T-cell (primary cell): ENCODE measurements at regions not wholly inside any gene's neighbourhood (a gene's known extent, or its start where the extent isn't known, plus 50 kb on each side); places are given as distances from the start of the nearest gene placed in this dataset.

Experiments used
- ATAC-seq, 4 experiments: fragments of 200-7000 bp in 3 of 4; fragments of 150-1000 bp in 1 of 4; cut with Tn5 transposase; replicated peaks in 1 of 4; 1 replicate in 3 of 4; 2 replicates in 1 of 4; pipeline ENCODE4 v1.10.0; 2021; ENCODE audit warnings: moderate library complexity in 3 of 4, mild to moderate bottlenecking in 2 of 4, moderate number of reproducible peaks in 1 of 4
- CTCF ChIA-PET, 2 donors: fragments of 300-600 bp; sonication (Branson Sonifier 250); formaldehyde crosslinking; loops; one replicate each; lab custom pipeline; 2022; ENCODE audit warnings: antibody characterized with exemption in 2 of 2; lab: Charles Lee
- POLR2A ChIA-PET, 2 donors: fragments of 300-600 bp; sonication (Branson Sonifier 250); formaldehyde crosslinking; loops; one replicate each; lab custom pipeline; 2022; ENCODE audit warnings: antibody characterized with exemption in 2 of 2; lab: Charles Lee
- DNase-seq, 35 experiments: peaks; one replicate each; pipeline versions ENCODE4 v3.0.0 to v3.0.0-alpha.2; 2013 to 2023
- H3K27ac ChIP-seq: one replicate; pipeline ENCODE4 v1.5.1; 2013; ENCODE audit warnings: low read length
- H3K27me3 ChIP-seq, 2 experiments: replicated peaks in 1 of 2; 1 replicate in 1 of 2; 2 replicates in 1 of 2; pipeline versions ENCODE4 v1.6.1 to v1.7.0; 2013; ENCODE audit warnings: low read length in 1 of 2, mixed read lengths in 1 of 2; ENCODE audit not compliant: control insufficient read depth in 2 of 2, insufficient read depth in 2 of 2; ENCODE audit errors: extremely low read depth in 1 of 2
- H3K36me3 ChIP-seq, 2 donors: 1 replicate in 1 of 2; 2 replicates in 1 of 2; pipeline versions ENCODE4 v1.6.1 to v1.7.0; 2013; ENCODE audit warnings: low read length in 1 of 2; ENCODE audit not compliant: control insufficient read depth in 2 of 2, insufficient read depth in 1 of 2; ENCODE audit errors: extremely low read depth in 1 of 2
- H3K4me1 ChIP-seq, 2 experiments: 1 replicate in 1 of 2; 2 replicates in 1 of 2; pipeline versions ENCODE4 v1.6.1 to v1.7.0; 2013; ENCODE audit warnings: low read length in 2 of 2, mixed read lengths in 1 of 2; ENCODE audit not compliant: insufficient read depth in 2 of 2, control insufficient read depth in 1 of 2; ENCODE audit errors: extremely low read depth in 1 of 2
- H3K4me3 ChIP-seq, 2 donors: 1 replicate in 1 of 2; 2 replicates in 1 of 2; pipeline versions ENCODE4 v1.5.1 to v1.7.0; 2013; ENCODE audit warnings: mild to moderate bottlenecking in 2 of 2, low read length in 1 of 2, moderate library complexity in 1 of 2; ENCODE audit not compliant: control insufficient read depth in 1 of 2; ENCODE audit errors: extremely low read depth in 1 of 2
- H3K9me3 ChIP-seq: 2 replicates; pipeline ENCODE4 v1.7.0; 2013
- H3K27ac Mint-ChIP-seq, 2 donors: one replicate each; pipeline ENCODE4 v1.8.0; 2020 to 2021; ENCODE audit warnings: mild to moderate bottlenecking in 2 of 2, mixed read lengths in 2 of 2
- H3K27me3 Mint-ChIP-seq, 2 donors: one replicate each; pipeline ENCODE4 v1.8.0; 2021 to 2022; ENCODE audit warnings: mixed read lengths in 2 of 2
- H3K36me3 Mint-ChIP-seq: one replicate; pipeline ENCODE4 v1.8.0; 2021; ENCODE audit warnings: mixed read lengths
- H3K4me1 Mint-ChIP-seq, 3 donors: one replicate each; pipeline ENCODE4 v1.8.0; 2020 to 2022; ENCODE audit warnings: mixed read lengths in 3 of 3, mild to moderate bottlenecking in 1 of 3
- H3K4me3 Mint-ChIP-seq, 3 donors: one replicate each; pipeline ENCODE4 v1.8.0; 2020 to 2022; ENCODE audit warnings: mild to moderate bottlenecking in 3 of 3, mixed read lengths in 3 of 3, moderate library complexity in 3 of 3
- H3K9me3 Mint-ChIP-seq, 3 donors: one replicate each; pipeline ENCODE4 v1.8.0; 2020 to 2022; ENCODE audit warnings: mixed read lengths in 3 of 3
- WGBS: methylation state at CpG from one replicate; pipeline ENCODE4 v1.1.5; 2013; ENCODE audit warnings: missing lambda C conversion rate; ENCODE audit not compliant: insufficient coverage; 5-methylcytosine and 5-hydroxymethylcytosine counted together

- Histone ChIP-seq H3K27ac (no peak overlapping the region), H3K4me3 (no peak overlapping the region), H3K4me1 (no peaks in the 10 kb centered on the region), H3K9me3 (no peaks in the 10 kb centered on the region), H3K27me3 (peaks cover 0 to 11% of the 10 kb centered on the region in 2 experiments), H3K36me3 (no peaks in the 10 kb centered on the region)
- no peak for ATAC-seq
- no peaks in the 10 kb centered on the region for H3K36me3 Mint-ChIP-seq
- 73% methylated on average over 3 of the region's 6 CpGs for WGBS
- no peaks in the 10 kb centered on the region for H3K4me1 Mint-ChIP-seq
- DNase-seq: no peak
- ChIA-PET CTCF (no interaction called here), POLR2A (no interaction called here)
- H3K4me3 Mint-ChIP-seq: no peak overlapping the region
- H3K27ac Mint-ChIP-seq: no peak overlapping the region
- no peaks in the 10 kb centered on the region for H3K9me3 Mint-ChIP-seq
- peaks cover 0 to 2% of the 10 kb centered on the region in 2 donors for H3K27me3 Mint-ChIP-seq
These were observed 50.3 kb downstream of the SHANK2 start for GRCh38 chr11:71201936-71202597.

- no peak overlapping the region for H3K4me3 Mint-ChIP-seq
- ChIA-PET CTCF (no interaction called here), POLR2A (no interaction called here)
- H3K27me3 Mint-ChIP-seq: peaks cover 0 to 2% of the 10 kb centered on the region in 2 donors
- no peaks in the 10 kb centered on the region for H3K9me3 Mint-ChIP-seq
- H3K4me1 Mint-ChIP-seq: no peaks in the 10 kb centered on the region
- H3K27ac Mint-ChIP-seq: no peak overlapping the region
- Histone ChIP-seq H3K4me1 (no peaks in the 10 kb centered on the region), H3K9me3 (no peaks in the 10 kb centered on the region), H3K27me3 (peaks cover 0 to 13% of the 10 kb centered on the region in 2 experiments), H3K27ac (no peak overlapping the region), H3K4me3 (no peak overlapping the region), H3K36me3 (no peaks in the 10 kb centered on the region)
- H3K36me3 Mint-ChIP-seq: no peaks in the 10 kb centered on the region
- ATAC-seq: no peak
- no peak for DNase-seq
- 85% methylated on average over 19 of the region's 20 CpGs for WGBS
These were observed 51.1 kb downstream of the SHANK2 start for GRCh38 chr11:71201231-71201630.

- Mint-ChIP-seq H3K27ac (no peak overlapping the region), H3K9me3 (no peaks in the 10 kb centered on the region), H3K27me3 (peaks cover 0 to 2% of the 10 kb centered on the region in 2 donors), H3K36me3 (no peaks in the 10 kb centered on the region), H3K4me1 (no peaks in the 10 kb centered on the region), H3K4me3 (no peak overlapping the region)
- Histone ChIP-seq H3K9me3 (no peaks in the 10 kb centered on the region), H3K27ac (no peak overlapping the region), H3K4me1 (no peaks in the 10 kb centered on the region), H3K27me3 (peaks cover 0 to 13% of the 10 kb centered on the region in 2 experiments), H3K4me3 (no peak overlapping the region), H3K36me3 (no peaks in the 10 kb centered on the region)
- CTCF ChIA-PET: no interaction called here
- DNase-seq (no peak), ATAC-seq (no peak)
- 69% methylated on average over 5 of the region's 5 CpGs for WGBS
- POLR2A ChIA-PET: no interaction called here
These were observed 51.6 kb downstream of the SHANK2 start for GRCh38 chr11:71200761-71201160.

GRCh38 chr11:71200172-71200716 is 52.1 kb downstream of the SHANK2 start:
- DNase-seq (no peak), ATAC-seq (no peak)
- no peaks in the 10 kb centered on the region for H3K36me3 ChIP-seq
- H3K9me3 ChIP-seq: no peaks in the 10 kb centered on the region
- no peaks in the 10 kb centered on the region for H3K9me3 Mint-ChIP-seq
- H3K4me3 ChIP-seq: no peak overlapping the region
- H3K27me3 ChIP-seq: peaks cover 0 to 13% of the 10 kb centered on the region in 2 experiments
- H3K4me1 Mint-ChIP-seq: no peaks in the 10 kb centered on the region
- no peak overlapping the region for H3K27ac ChIP-seq
- H3K27me3 Mint-ChIP-seq: peaks cover 0 to 2% of the 10 kb centered on the region in 2 donors
- H3K36me3 Mint-ChIP-seq: no peaks in the 10 kb centered on the region
- no peaks in the 10 kb centered on the region for H3K4me1 ChIP-seq
- ChIA-PET CTCF (no interaction called here), POLR2A (no interaction called here)
- no peak overlapping the region for H3K4me3 Mint-ChIP-seq
- 69% methylated on average over 9 of the region's 9 CpGs for WGBS
- no peak overlapping the region for H3K27ac Mint-ChIP-seq

GRCh38 chr11:71199226-71199820 is 53.1 kb downstream of the SHANK2 start:
- no peaks in the 10 kb centered on the region for H3K36me3 Mint-ChIP-seq
- H3K36me3 ChIP-seq: no peaks in the 10 kb centered on the region
- no peak for ATAC-seq

GRCh38 chr11:71198823-71199165 is 53.6 kb downstream of the SHANK2 start:
- Histone ChIP-seq H3K27me3 (peaks cover 0 to 10% of the 10 kb centered on the region in 2 experiments), H3K4me3 (no peak overlapping the region), H3K4me1 (no peaks in the 10 kb centered on the region), H3K27ac (no peak overlapping the region), H3K9me3 (no peaks in the 10 kb centered on the region), H3K36me3 (no peaks in the 10 kb centered on the region)
- ChIA-PET CTCF (no interaction called here), POLR2A (no interaction called here)
- ATAC-seq: no peak
- H3K27ac Mint-ChIP-seq: no peak overlapping the region
- WGBS: 83% methylated on average over 11 of the region's 11 CpGs
- H3K4me1 Mint-ChIP-seq: no peaks in the 10 kb centered on the region
- H3K36me3 Mint-ChIP-seq: no peaks in the 10 kb centered on the region
- no peak for DNase-seq
- no peaks in the 10 kb centered on the region for H3K9me3 Mint-ChIP-seq
- H3K27me3 Mint-ChIP-seq: peaks cover 0 to 2% of the 10 kb centered on the region in 2 donors
- no peak overlapping the region for H3K4me3 Mint-ChIP-seq

More at GRCh38 chr11:71199226-71199820, 53.1 kb downstream of the SHANK2 start:
- 80% methylated on average over 17 of the region's 20 CpGs for WGBS
- Histone ChIP-seq H3K27me3 (peaks cover 0 to 10% of the 10 kb centered on the region in 2 experiments), H3K9me3 (no peaks in the 10 kb centered on the region), H3K4me3 (no peak overlapping the region), H3K27ac (no peak overlapping the region), H3K4me1 (no peaks in the 10 kb centered on the region)
- ChIA-PET POLR2A (no interaction called here), CTCF (no interaction called here)
- DNase-seq: no peak
- Mint-ChIP-seq H3K4me1 (no peaks in the 10 kb centered on the region), H3K27me3 (peaks cover 0 to 2% of the 10 kb centered on the region in 2 donors), H3K9me3 (no peaks in the 10 kb centered on the region), H3K27ac (no peak overlapping the region), H3K4me3 (no peak overlapping the region)
